CD4-positive, alpha-beta T cell (primary cell): ENCODE measurements at regions not wholly inside any gene's neighbourhood (a gene's known extent, or its start where the extent isn't known, plus 50 kb on each side); places are given as distances from the start of the nearest gene placed in this dataset.

Source experiments
- ATAC-seq: fragments of 200-7000 bp; cut with Tn5 transposase; one replicate; pipeline ENCODE4 v1.10.0; 2022; ENCODE audit warnings: mild to moderate bottlenecking; ENCODE audit not compliant: poor library complexity
- CTCF ChIA-PET: fragments of 350-600 bp; sonication (Branson Sonifier 250); formaldehyde crosslinking; loops from one replicate; lab custom pipeline; 2021; ENCODE audit warnings: antibody characterized with exemption, inconsistent platforms; lab: Charles Lee
- POLR2A ChIA-PET: fragments of 350-600 bp; sonication (Branson Sonifier 250); formaldehyde crosslinking; loops from one replicate; lab custom pipeline; 2021; ENCODE audit warnings: antibody characterized with exemption, inconsistent platforms; lab: Charles Lee
- DNase-seq, 14 experiments: peaks; one replicate each; pipeline ENCODE4 v3.0.0-alpha.2; 2013 to 2020; ENCODE audit warnings: mixed read lengths in 2 of 14
- H3K27ac ChIP-seq, 2 donors: one replicate each; pipeline versions ENCODE4 v1.5.1 to v1.7.0; 2013; ENCODE audit warnings: low read length in 2 of 2, low read depth in 1 of 2, mild to moderate bottlenecking in 1 of 2
- H3K27me3 ChIP-seq, 2 experiments: 1 replicate in 1 of 2; 2 replicates in 1 of 2; pipeline versions ENCODE4 v1.6.1 to v1.7.0; 2013; ENCODE audit warnings: low read length in 2 of 2, control low read depth in 1 of 2, mild to moderate bottlenecking in 1 of 2, moderate library complexity in 1 of 2; ENCODE audit not compliant: insufficient read depth in 2 of 2, control insufficient read depth in 1 of 2
- H3K36me3 ChIP-seq: one replicate; pipeline ENCODE4 v1.6.1; 2013; ENCODE audit warnings: low read length, control low read depth; ENCODE audit not compliant: insufficient read depth
- H3K4me1 ChIP-seq: one replicate; pipeline ENCODE4 v1.6.1; 2013; ENCODE audit warnings: low read length, control low read depth; ENCODE audit not compliant: insufficient read depth
- H3K4me3 ChIP-seq: one replicate; pipeline ENCODE4 v1.5.1; 2013; ENCODE audit warnings: mild to moderate bottlenecking, low read length, moderate library complexity
- H3K9me3 ChIP-seq, 2 experiments: 1 replicate in 1 of 2; 2 replicates in 1 of 2; pipeline versions ENCODE4 v1.6.1 to v1.7.0; 2013; ENCODE audit warnings: low read length in 2 of 2, mild to moderate bottlenecking in 2 of 2, control low read depth in 1 of 2, moderate library complexity in 1 of 2; ENCODE audit not compliant: control insufficient read depth in 1 of 2, insufficient read depth in 1 of 2
- H3K27ac Mint-ChIP-seq: one replicate; pipeline ENCODE4 v1.8.0; 2020; ENCODE audit warnings: mixed read lengths
- H3K27me3 Mint-ChIP-seq: one replicate; pipeline ENCODE4 v1.8.0; 2021; ENCODE audit warnings: mixed read lengths
- H3K36me3 Mint-ChIP-seq: one replicate; pipeline ENCODE4 v1.8.0; 2021; ENCODE audit warnings: low read depth, mixed read lengths
- H3K4me1 Mint-ChIP-seq: one replicate; pipeline ENCODE4 v1.8.0; 2021; ENCODE audit warnings: low read depth, mixed read lengths
- H3K4me3 Mint-ChIP-seq: one replicate; pipeline ENCODE4 v1.8.0; 2020; ENCODE audit warnings: mild to moderate bottlenecking, mixed read lengths
- H3K9me3 Mint-ChIP-seq: one replicate; pipeline ENCODE4 v1.8.0; 2020; ENCODE audit warnings: mixed read lengths
- intact Hi-C, 2 experiments: fragments of 100-400 bp; cut with DNase I in 1 of 2; cut with micrococcal nuclease in 1 of 2; formaldehyde crosslinking; loops; one replicate each; pipeline versions ENCODE4 v1.15.1 to v1.9.0; 2023 to 2025; cut with DNase I, micrococcal nuclease
- TF ChIP-seq, protein P1 (sequence below): fragments of 200-600 bp; IDR thresholded peaks from one replicate; pipeline ENCODE4 v1.8.0; 2022; ENCODE audit warnings: antibody characterized with exemption, mild to moderate bottlenecking

DNA sequence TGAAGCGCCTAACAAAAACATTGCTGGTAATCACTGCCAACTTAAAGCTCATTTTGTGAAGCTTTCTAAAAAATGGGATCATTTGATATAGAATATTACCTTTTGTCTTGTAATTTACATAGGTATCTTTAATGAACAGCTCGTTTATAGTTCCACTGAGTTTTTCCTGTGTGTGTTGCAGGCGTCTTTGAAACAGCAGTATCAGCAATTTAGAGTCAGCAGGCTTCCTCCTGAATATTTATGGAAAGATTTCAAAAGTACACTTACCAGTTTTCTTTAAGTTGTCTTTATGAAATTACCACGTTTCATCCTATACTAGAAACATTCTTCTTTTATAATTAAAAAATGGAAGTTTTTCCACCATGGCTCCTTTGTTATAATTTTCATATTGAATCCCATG, 140.3 kb upstream of the GRIN3A start:
- intact Hi-C loops = no loop called here
- ChIA-PET POLR2A (no interaction called here), CTCF (no interaction called here)
- Mint-ChIP-seq H3K9me3 (no peaks in the 10 kb centered on the region), H3K27ac (no peak overlapping the region), H3K27me3 (no peaks in the 10 kb centered on the region), H3K4me3 (no peak overlapping the region), H3K36me3 (no peaks in the 10 kb centered on the region), H3K4me1 (no peaks in the 10 kb centered on the region)
- TF ChIP-seq, protein P1, sequence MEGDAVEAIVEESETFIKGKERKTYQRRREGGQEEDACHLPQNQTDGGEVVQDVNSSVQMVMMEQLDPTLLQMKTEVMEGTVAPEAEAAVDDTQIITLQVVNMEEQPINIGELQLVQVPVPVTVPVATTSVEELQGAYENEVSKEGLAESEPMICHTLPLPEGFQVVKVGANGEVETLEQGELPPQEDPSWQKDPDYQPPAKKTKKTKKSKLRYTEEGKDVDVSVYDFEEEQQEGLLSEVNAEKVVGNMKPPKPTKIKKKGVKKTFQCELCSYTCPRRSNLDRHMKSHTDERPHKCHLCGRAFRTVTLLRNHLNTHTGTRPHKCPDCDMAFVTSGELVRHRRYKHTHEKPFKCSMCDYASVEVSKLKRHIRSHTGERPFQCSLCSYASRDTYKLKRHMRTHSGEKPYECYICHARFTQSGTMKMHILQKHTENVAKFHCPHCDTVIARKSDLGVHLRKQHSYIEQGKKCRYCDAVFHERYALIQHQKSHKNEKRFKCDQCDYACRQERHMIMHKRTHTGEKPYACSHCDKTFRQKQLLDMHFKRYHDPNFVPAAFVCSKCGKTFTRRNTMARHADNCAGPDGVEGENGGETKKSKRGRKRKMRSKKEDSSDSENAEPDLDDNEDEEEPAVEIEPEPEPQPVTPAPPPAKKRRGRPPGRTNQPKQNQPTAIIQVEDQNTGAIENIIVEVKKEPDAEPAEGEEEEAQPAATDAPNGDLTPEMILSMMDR = no peak
- Histone ChIP-seq H3K4me1 (no peaks in the 10 kb centered on the region), H3K27me3 (no peaks in the 10 kb centered on the region), H3K36me3 (no peaks in the 10 kb centered on the region), H3K4me3 (no peak overlapping the region), H3K9me3 (no peaks in the 10 kb centered on the region), H3K27ac (no peak overlapping the region)
- DNase-seq (no peak), ATAC-seq (no peak)

DNA sequence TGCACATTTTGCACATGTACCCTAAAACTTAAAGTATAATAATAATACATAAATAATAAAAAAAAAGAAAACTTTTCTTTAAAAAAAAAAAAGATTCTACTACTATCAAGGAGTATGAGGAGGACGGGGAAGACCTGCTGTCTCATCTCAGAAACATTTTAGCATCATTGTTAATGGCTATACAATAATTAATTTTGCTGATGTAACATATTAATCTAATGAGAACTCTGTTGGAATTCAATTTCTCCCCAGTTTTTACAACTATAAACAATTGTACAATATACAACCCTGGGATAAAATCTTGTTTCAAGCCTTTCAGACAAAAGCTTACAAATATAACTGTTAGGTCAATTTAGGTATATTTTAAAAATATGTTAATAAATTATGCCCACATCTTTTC, 139.0 kb upstream of the GRIN3A start:
- Mint-ChIP-seq H3K36me3 (no peaks in the 10 kb centered on the region), H3K27me3 (no peaks in the 10 kb centered on the region), H3K4me1 (no peaks in the 10 kb centered on the region), H3K27ac (no peak overlapping the region), H3K9me3 (no peaks in the 10 kb centered on the region), H3K4me3 (no peak overlapping the region)
- H3K27ac ChIP-seq = no peak overlapping the region
- H3K27me3 ChIP-seq = no peaks in the 10 kb centered on the region
- POLR2A ChIA-PET = no interaction called here
- ATAC-seq (no peak), DNase-seq (no peak)
- H3K9me3 ChIP-seq = no peaks in the 10 kb centered on the region
- H3K4me1 ChIP-seq = no peaks in the 10 kb centered on the region
- no peak overlapping the region for H3K4me3 ChIP-seq
- H3K36me3 ChIP-seq = no peaks in the 10 kb centered on the region
- TF ChIP-seq, protein P1 = no peak
- CTCF ChIA-PET = no interaction called here
- intact Hi-C loops = no loop called here

DNA sequence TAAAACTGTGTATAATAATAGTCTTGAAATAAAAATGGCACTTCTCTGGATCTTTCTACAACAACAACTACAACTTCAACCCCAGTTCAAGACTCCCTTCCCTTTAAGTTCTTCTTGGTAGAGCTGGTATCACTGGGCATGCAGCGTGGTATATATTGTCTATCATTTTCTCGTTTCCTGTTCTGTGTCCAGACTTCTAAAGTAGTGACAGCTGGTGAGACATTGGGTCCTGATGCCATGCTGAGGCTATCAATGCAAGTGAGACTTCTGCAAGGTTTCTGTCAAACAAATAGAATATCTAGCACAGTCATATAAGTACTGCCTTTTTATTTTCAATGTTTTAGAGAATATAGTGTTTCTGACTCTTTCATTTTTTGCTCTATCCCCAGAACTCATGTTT, 123.0 kb upstream of the GRIN3A start:
- Histone ChIP-seq H3K36me3 (no peaks in the 10 kb centered on the region), H3K9me3 (no peaks in the 10 kb centered on the region), H3K27me3 (no peaks in the 10 kb centered on the region), H3K27ac (no peak overlapping the region), H3K4me1 (no peaks in the 10 kb centered on the region), H3K4me3 (no peak overlapping the region)
- ChIA-PET CTCF (no interaction called here), POLR2A (no interaction called here)
- no peak overlapping the region for H3K4me3 Mint-ChIP-seq
- ATAC-seq (no peak), DNase-seq (no peak)
- no peaks in the 10 kb centered on the region for H3K9me3 Mint-ChIP-seq
- no peaks in the 10 kb centered on the region for H3K4me1 Mint-ChIP-seq
- intact Hi-C loops = no loop called here
- H3K27me3 Mint-ChIP-seq = no peaks in the 10 kb centered on the region
- no peaks in the 10 kb centered on the region for H3K36me3 Mint-ChIP-seq
- H3K27ac Mint-ChIP-seq = no peak overlapping the region
- TF ChIP-seq, protein P1 = no peak
